ENCODE measurements at regions not wholly inside any gene's neighbourhood (a gene's known extent, or its start where the extent isn't known, plus 50 kb on each side); places are given as distances from the start of the nearest gene placed in this dataset.

DNA sequence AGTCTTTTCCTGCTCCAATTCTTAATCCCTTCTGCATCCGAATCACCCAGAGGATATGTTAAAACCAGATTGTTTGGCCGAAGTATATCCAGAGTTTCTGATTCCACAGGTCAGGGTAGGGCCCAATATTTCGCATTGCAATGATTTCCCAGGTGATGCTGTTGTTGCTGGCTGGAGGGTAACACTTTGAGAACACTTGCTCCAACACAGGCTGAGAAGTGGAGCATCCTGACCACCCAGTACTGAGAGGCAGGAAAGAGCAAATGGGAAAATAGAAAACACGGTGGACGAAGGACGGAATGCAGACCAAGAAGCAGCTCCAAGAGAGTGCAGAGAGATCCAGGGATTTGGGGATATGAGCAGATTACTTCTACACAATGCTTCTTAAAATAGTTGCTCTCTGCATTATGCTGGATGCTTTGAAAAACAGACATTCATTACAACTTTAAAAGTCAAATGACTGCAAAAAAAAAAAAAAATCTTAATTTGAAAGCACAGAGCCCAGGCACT is 362.2 kb upstream of the SLC14A2 start:
- DNase-seq (ENCODE audit: extremely low read depth in 1 of 11, low read depth in 9 of 11, low spot score in 4 of 11) = no peak

DNA sequence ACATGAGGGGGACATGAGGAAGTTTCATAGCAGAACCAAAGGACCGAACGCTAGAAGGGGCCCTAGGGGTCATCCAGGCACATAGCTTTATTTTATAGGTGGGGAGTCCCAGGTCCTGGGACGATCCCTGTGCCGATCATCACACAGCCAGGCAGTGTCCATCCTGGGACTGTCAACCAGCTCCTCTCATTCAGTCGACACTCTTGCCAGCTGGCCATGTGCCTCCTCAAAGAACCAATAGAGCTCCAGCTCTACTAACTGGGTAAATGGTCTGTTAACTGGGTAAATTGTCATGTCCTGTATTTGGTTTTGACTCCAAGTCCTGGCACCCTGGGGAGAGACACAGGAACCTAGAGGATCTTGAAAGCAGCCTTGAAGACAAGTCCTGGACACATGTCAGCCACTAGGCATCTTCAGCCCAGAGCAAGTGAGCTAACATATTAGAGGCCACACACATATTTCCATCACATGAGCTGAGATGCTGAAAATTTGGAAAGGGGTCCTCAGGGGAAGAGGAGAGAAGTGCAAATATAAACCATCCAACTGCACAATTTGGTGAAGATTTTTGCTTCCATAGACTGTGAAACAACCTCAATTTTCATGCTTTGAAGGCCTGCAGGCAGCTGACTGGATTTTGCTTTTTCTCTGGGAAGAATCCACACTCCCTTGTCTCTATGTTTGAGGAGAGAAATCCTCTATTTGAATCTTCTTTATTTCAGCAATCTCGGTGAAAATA is 361.1 kb upstream of the SLC14A2 start:
- DNase-seq (ENCODE audit: extremely low read depth in 1 of 11, low read depth in 9 of 11, low spot score in 4 of 11) = no peak

DNA sequence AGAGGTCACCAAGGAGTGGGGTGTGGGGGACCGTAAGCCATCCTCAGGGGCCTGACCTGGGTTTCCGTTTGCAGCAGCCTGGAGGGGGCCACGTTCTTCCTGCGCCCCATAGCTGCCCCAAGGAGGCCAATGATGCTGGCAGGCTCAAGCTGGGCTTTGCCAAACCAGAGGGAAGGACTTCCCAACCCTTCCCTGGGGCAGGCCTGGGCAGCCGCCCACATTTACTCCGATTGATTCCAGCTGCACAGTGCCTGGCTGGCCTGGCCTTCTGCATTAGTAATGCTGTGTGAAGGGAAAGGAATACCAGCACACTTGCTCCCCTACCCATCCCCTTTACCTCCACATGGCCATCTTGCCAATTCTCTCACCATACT is 360.6 kb upstream of the SLC14A2 start:
- no peak for DNase-seq (ENCODE audit: extremely low read depth in 1 of 11, low read depth in 9 of 11, low spot score in 4 of 11)

DNA sequence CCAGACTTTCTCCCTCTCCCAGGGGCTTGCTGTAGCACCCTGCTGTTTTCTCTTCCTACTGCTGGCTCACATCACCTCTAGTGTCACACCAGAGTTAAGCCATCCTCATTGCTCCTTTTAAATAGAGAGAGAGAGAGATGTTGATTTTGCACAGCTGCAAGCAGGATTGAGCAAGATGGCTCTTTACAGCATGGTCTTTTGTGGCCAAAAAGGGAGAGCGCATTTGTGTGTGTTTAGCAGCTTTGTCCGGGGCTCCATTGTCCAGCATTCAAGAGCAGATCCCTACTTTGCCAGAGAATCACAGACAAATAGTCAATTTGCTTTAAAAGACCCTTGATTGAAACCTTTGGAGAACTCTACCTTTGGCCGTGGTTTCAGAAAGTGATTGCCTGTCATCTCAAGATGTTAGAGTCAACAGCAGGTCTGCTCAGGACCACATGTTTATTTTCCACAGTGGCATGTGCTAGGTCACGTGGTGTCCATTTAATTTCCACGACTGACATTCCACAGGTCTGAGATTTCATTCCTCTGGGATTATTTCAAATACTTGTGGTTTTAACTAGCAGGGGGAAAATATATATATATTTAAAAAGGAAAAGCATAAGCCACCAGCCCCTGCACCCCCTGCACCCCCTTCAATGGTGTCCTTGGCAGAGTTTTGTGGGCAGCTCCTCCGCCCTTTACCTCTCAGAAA is 359.9 kb upstream of the SLC14A2 start:
- peak in 3 of 11 donors; percentile 12 to 41 (median 27) for DNase-seq (ENCODE audit: extremely low read depth in 1 of 11, low read depth in 9 of 11, low spot score in 4 of 11)

DNA sequence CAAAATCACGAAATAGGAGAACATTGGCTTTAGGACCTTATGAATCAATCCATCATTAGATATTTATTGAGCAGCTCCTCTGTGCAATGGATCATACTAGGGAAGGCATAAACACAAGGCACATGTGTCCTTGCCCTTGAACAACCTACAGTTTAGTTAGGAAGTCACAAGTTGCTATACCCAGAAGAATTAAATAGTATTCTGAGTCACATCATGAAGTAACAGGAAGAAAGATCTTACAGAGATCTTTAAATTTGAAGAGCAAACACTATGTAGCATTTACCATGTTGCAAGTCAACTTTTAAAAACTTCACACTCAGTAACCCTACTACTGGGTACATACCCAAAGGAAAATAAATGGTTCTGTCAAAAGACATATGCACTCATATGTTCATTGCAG is 355.2 kb upstream of the SLC14A2 start:
- no peak for DNase-seq (ENCODE audit: extremely low read depth in 1 of 11, low read depth in 9 of 11, low spot score in 4 of 11)

- DNase-seq (ENCODE audit: extremely low read depth in 1 of 11, low read depth in 9 of 11, low spot score in 4 of 11) = no peak
Measured at GRCh38 chr18:45266023-45266422, 349.3 kb upstream of the SLC14A2 start.

DNA sequence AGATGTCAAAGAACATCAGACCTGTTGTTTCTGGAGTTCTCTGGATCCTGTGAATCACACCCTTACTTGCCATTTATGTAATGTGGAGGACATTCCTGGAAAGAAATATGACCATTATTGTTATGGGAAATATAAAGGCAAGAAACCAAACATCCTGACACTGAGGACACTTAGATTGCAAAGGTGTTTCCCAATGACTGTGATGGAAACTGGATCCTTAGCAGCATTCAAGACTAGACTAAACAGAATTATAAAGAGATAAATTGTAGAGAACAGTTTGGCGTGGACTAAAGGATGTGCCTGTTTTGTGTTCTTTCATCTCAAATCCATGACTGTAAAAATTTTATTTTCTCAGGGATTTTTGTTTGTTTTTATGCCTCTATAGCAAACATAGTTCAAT is 347.7 kb upstream of the SLC14A2 start:
- DNase-seq (ENCODE audit: extremely low read depth in 1 of 11, low read depth in 9 of 11, low spot score in 4 of 11) = no peak

- DNase-seq (ENCODE audit: extremely low read depth in 1 of 11, low read depth in 9 of 11, low spot score in 4 of 11) = no peak
Measured at GRCh38 chr18:45268583-45268982, 346.7 kb upstream of the SLC14A2 start.

DNA sequence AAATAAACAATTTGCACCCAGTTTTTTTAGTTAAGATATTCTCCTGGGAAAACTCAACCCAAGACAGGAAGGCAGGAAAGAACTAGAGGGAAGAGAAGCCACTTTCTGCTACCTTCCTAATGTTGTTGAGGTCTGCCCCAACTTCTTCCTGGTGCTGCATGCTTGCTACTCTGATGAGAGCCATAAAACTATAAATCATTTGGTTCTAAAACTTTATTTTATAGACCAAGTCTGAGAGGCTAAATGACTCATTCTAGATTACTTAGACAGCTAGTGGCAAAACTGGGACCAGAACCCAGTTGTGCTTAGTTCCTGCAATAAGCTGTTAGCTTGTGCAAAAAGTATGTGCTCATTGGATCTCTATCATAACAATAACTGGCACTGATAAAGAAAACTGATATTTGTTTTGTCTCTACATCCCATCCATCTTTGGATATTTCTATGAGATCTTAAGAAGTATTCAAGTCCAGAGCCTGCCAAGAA is 344.9 kb upstream of the SLC14A2 start:
- DNase-seq (ENCODE audit: extremely low read depth in 1 of 11, low read depth in 9 of 11, low spot score in 4 of 11) = no peak

GRCh38 chr18:45274026-45274425 is 341.2 kb upstream of the SLC14A2 start:
- DNase-seq (ENCODE audit: extremely low read depth in 1 of 11, low read depth in 9 of 11, low spot score in 4 of 11) = no peak

DNA sequence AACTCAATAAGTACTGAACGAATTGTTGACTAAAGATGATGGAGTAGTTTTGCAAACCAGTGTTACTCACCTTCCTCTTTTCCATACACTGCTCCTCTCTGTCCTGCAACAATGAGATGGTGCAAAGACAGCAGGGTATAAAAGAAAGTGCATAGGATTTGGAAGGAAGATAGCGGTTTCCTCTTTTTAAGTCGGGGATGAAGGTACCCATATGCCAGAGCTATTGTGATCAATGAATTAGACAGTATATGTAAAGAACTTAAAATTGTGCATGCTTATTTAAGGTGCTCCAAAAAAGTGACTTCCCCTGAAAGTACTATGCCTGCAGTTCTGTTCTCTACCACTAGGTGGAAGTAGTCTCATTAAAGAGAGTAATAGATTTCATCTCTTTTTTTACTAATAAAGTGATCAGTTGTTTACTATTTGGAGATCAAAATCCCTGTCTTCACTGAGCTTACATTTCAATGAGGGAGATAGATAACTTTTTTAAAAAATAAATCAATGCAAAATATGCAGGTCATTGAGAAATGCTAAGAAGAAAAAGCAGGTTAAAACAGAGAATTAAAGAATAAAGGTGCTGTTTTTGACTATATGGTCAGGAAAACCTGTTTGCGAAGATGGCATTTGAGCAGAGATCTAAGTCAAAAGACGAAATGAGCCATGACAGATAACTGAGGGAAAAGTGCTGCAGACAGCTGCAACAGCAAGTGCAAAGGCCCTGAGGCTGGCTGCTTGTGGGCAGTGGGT is 339.7 kb upstream of the SLC14A2 start:
- DNase-seq (ENCODE audit: extremely low read depth in 1 of 11, low read depth in 9 of 11, low spot score in 4 of 11) = no peak

- DNase-seq (ENCODE audit: extremely low read depth in 1 of 11, low read depth in 9 of 11, low spot score in 4 of 11) = no peak
Measured at GRCh38 chr18:45276878-45277277, 338.4 kb upstream of the SLC14A2 start.

- no peak for DNase-seq (ENCODE audit: extremely low read depth in 1 of 11, low read depth in 9 of 11, low spot score in 4 of 11)
Measured at GRCh38 chr18:45277908-45278307, 337.4 kb upstream of the SLC14A2 start.

DNA sequence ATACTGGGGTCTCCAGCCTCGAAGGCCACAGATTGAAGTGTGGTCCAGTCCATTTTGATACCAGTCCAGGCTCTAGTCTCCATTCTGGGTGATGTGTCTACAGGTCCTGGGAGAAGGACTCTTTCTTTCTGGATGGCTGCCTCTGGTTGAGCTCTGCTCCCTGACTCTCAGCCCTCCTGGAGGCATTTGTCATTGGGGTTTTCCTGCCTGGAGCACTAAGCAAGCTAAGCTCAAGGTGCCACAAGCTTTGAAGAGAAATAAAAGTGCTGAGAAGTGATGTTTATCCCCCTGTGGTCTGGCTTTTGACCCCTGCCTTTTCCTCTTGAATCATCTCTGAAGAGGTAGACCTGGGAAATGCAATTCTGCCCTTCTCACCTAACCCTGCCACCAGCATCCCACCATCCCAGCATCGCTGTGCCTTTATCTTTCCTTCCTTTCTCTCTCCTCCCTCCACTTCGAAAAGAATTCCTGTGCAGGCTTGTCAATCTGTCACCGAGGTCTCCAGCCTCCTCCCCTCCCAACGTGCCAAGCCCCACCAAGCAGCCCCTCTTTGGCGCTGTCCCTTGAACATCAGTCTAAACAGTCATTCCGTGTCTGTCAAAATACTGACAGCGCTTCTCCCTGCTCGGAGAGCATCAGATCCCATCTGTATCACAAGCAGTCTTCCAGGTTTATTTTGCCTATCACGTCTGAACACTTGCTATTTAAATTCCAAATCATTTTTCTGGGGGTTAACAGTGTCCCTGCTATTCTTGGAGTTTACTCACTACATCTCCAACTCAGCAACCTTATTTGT is 334.6 kb upstream of the SLC14A2 start:
- no peak for DNase-seq (ENCODE audit: extremely low read depth in 1 of 11, low read depth in 9 of 11, low spot score in 4 of 11)

DNA sequence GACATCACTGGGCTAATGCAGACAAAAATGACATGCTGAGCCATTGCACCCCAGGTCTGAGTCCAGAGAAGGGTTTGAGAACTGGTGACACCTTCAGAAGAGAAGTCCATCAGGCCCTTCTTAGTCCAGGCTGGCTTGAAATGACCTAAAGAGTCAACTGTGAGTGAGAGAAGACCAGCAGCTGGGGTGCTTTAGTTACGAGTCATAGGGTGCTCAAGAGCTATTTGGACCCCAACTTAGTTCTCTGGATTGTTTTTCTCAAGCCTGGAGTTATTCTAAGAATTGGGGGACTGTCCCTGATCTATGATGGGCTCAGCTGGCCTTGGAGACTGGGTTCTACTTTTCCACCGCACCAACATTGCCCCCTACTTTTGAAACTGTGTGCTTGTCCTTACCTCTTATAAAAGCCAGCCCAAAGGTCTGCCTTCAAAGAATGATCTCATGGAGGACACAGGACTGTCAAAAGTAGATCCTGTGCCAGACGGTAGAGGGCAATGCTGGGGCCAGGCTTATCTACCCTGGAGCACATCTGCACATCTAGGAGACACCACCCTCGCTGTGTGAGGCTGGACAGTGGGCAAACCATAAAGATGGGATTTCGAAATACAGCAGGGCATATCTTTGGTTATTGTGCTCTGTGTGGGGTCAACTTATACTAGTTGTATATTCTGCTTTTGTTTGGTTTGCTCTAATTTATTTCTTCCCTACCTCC is 333.0 kb upstream of the SLC14A2 start:
- DNase-seq (ENCODE audit: extremely low read depth in 1 of 11, low read depth in 9 of 11, low spot score in 4 of 11) = no peak

- no peak for DNase-seq (ENCODE audit: extremely low read depth in 1 of 11, low read depth in 9 of 11, low spot score in 4 of 11)
Measured at GRCh38 chr18:45284174-45284573, 331.1 kb upstream of the SLC14A2 start.

- no peak for DNase-seq (ENCODE audit: extremely low read depth in 1 of 11, low read depth in 9 of 11, low spot score in 4 of 11)
Measured at GRCh38 chr18:45284851-45285250, 330.4 kb upstream of the SLC14A2 start.

GRCh38 chr18:45285251-45285650 is 330.0 kb upstream of the SLC14A2 start:
- no peak for DNase-seq (ENCODE audit: extremely low read depth in 1 of 11, low read depth in 9 of 11, low spot score in 4 of 11)

DNA sequence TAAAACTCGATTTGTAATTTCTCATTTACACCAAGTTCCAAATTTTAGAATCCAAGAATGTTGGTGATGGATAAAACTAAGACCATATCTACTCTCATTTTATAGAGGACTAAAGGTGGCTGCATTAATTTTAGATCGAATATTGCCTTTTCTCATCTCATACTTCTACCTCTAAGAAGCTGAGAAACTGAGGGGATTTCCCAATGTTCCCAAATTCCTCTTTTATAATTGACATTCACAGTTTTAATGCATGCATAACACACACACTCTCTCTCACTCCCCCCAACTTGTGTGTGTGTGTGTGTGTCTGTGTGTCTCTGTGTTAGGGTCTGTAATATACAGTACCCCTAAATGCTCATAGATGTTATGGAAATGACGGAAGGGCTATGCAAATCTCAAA is 328.8 kb upstream of the SLC14A2 start:
- DNase-seq (ENCODE audit: extremely low read depth in 1 of 11, low read depth in 9 of 11, low spot score in 4 of 11) = no peak

All from renal cortex interstitium (tissue), 11 donors.